Superior temporal gyrus (tissue), 1 donor: ENCODE measurements at regions not wholly inside any gene's neighbourhood (a gene's known extent, or its start where the extent isn't known, plus 50 kb on each side); places are given as distances from the start of the nearest gene placed in this dataset.
"Not testable (repeated sequence)": the region's sequence is repeated elsewhere in the genome, so short reads cannot be mapped to it uniquely, and the experiment has no call there.

Experiments used
- DNase-seq: peaks from one replicate; pipeline ENCODE4 v3.0.0-alpha.2; 2016; ENCODE audit errors: extremely low spot score

DNA sequence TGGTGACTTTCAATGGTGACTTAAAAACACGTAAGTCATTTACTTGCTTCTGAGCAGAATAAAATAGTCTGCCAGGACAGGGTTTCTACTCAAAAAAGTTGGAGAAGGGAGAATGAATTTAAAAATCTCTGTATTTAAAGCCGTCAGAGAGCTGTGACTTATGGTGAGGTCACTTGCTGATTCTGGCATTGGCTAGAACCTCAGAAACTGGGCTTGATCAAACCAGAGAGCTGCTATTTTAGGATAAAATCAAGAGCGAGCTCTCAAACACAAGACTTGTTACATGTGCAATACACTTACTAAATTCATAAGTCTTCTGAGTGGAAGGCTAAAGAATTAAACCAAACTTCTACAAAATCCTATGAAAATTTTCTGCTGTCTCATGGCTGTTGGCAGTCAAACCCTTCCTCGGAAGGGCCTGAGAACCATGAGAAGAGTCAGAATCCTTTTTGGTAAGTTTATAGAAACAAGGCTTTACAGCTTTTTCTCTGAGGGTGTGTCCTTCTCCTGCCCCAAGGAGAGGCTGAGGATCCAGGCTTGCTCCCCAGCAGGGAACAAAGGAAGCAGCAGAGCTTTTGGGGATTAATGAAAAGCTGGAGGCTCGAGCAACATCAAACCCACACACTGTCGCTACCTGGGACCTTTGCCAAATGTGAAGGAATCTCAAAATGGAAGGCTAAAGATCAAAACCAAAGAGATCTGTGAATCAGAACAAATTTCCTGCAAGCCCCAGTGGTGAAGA is 816.4 kb downstream of the SOCS6 start:
- no peak for DNase-seq

DNA sequence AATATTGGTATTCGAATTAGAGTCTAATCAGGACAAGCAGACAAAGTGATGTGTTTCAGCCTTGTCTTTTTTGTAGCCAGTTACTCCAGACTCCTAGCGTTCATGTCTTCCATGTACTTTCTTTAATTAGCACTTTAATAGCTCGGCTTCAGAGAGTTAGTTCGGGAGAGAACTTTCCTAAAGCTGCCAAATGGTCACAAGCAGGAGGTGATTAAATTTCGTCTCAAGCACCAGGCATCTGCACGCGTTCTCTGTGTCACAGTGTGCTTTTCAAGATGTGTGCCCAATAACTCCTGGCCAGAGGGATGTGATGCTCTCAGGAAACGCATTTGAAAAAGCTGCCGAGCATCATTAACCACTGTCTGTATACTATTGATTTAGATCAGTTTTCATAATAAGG is 790.8 kb downstream of the SOCS6 start:
- no peak for DNase-seq

DNA sequence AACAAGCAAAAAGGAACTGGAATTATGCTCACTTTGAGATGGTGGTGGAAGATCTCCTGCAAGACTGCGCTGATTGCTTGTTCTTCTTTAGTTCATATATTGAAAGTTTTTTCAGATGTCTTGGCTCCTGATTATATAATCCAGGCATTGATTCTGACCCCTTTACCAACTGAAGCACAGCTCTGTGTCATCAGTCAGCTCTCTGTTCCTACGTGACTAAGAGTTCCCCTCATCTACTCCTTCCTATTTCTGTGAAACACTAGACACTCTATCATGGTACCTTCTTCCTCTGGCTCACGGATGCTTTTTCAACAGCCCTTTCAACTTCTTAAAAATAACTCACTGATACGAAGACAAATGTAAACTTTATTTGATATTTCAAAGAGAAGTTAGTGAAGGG is 788.6 kb downstream of the SOCS6 start:
- DNase-seq: no peak

DNA sequence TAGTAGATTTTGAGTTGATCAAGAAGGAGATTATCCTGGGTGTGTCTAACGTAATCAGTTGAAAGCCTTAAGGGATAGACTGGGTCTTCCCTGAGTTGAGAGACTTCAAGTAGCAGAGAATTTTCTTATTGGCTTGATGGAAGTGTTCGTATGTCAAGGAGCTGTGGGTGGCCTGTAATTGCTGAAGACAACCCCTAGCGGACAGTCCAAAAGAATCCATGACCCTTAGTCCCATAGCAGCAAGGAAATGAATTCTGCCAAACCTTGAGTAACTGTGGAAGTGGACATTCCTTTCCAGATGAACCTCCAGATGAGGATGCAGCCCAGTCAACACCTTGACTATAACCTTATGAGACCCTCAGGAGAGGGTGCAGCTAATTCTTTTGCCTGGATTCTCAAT is 786.3 kb downstream of the SOCS6 start:
- DNase-seq: no peak

DNA sequence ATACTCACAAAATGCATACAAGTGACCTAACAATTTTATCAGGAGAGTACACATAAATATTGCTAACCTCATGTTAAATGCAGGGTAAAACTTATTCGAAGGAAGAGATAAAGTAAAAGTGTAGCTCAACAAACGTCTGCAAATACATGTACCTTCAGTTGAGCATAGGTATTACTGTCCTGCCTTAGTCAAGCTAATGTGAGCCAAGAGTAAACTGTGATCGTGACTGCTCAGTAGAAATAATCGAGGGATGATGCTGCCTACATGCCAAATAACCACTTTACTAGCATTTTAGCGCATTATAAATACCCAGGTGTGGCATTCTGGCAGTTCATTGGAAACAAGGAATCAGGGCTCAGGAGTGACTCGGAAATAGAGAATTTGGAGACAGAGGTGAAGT is 779.5 kb downstream of the SOCS6 start:
- no peak for DNase-seq

DNA sequence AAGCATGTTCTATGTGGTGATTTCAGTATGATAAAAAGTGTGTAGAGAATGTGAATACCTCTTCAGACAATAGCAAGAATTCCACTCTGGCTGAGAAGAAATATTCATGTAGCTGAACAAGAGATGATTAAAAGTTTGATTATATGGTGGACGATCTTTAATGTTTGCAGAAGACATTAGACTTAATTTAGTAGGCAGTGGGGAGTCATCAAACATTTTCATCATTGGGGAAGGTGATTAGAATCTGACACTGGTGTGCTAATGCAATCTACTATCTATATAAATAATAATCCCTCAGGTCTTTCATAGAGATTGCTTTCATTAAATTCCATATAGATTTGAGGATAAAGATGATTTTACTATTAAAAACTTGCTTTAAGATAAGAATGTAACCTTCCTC is 761.0 kb downstream of the SOCS6 start:
- DNase-seq: no peak

DNA sequence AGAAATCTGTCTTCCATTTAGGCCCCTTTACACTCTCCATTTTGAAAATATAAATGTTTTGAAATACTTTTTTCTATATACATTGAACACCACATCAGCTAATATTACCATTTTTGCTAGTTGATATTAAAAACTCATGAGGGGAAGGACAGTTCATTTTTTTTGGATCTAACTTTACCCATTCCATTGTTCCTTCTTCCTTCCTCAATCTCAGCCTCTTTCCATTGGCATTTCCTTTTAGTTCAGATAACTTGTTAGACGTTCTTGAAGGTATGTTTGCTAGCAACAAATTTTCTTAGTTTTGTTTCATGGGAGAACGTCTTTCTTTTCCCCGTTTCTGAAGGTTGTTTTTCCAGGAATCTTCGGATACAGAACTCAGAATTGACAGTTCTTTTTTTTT is 759.0 kb downstream of the SOCS6 start:
- DNase-seq: no peak

DNA sequence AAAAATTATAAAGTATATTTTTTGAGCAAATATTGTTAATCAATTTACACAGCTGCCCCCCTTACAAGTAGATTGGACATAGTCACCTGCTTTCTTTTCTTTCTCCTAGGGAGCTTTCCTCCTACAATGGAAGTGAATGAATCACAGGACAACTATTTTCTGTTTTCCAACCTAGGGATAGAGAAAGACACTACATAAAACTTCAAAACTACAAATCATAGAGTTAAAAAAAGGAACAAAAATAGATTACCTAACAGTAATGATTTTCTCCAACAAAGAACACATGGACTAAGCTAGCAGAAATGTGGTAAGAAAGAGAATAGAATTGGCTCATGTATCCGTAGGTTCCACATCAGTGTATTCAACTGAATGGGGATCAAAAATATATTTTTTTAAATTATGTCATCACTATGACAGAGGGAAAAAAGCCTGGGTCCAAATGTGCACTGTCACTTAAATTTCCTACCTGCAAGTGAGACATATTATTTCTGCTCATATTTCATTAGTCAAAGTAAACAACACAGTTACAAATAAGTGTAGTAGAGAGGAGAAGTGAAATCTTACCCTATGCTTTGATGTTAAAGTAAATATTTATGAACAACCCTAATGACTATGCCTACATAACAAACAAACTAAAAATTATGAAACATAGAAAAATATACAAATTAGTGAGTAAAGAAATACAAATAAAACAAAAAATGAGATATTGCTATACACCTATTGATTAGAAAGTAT is 756.7 kb downstream of the SOCS6 start:
- no peak for DNase-seq

DNA sequence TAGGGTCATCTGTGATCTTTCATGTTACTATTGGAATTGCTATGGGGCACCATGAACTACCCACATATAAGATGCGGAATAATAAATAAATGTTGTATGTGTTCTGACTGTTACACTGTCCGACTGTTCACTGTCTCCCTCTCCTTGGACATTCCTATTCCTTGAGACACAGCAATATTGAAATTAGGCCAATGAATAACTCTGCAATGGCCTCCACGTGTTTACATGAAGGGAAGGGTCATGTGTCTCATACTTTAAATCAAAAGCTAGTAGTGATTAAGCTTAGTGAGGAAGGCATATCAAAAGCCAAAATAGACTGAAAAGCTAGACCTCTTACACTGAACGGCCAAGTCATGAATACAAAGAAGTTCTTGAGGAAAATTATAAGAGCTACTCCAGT is 751.3 kb downstream of the SOCS6 start:
- no peak for DNase-seq

DNA sequence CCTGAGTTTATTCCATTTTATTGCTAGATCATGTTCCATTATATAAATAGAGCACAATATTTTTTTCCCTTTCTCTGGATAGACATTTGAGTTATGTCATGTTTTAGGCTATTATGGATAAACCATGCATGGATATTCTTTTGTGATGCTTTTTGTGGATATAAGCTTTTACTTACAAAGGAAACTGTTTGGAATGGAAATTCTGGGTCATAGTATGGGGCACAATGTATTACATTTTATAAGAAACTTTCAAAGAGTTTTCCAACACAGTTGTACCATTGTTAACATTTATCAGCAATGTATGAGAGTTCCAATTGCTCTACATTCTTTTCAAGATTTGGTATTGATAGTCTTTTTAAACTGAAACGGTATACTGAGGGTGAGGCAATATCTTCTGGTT is 749.4 kb downstream of the SOCS6 start:
- no peak for DNase-seq

DNA sequence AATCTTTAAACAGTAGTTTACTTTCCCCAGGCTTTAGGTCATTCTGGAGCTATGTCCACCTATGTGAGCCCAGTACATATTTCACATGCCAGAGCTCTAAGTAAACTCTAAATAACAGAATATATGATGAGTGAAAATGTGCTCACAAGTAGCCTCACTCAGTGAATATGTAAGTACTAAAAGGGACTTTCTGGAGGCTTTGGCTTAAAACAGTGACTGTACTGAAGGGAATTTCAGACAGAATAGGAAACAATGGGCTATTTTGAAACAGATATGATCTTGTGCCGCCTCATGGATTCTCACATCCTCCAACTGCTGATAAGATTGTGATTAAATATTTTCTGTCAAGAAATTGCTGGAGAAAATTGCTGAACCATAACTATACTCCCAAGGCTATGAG is 747.9 kb downstream of the SOCS6 start:
- no peak for DNase-seq

DNA sequence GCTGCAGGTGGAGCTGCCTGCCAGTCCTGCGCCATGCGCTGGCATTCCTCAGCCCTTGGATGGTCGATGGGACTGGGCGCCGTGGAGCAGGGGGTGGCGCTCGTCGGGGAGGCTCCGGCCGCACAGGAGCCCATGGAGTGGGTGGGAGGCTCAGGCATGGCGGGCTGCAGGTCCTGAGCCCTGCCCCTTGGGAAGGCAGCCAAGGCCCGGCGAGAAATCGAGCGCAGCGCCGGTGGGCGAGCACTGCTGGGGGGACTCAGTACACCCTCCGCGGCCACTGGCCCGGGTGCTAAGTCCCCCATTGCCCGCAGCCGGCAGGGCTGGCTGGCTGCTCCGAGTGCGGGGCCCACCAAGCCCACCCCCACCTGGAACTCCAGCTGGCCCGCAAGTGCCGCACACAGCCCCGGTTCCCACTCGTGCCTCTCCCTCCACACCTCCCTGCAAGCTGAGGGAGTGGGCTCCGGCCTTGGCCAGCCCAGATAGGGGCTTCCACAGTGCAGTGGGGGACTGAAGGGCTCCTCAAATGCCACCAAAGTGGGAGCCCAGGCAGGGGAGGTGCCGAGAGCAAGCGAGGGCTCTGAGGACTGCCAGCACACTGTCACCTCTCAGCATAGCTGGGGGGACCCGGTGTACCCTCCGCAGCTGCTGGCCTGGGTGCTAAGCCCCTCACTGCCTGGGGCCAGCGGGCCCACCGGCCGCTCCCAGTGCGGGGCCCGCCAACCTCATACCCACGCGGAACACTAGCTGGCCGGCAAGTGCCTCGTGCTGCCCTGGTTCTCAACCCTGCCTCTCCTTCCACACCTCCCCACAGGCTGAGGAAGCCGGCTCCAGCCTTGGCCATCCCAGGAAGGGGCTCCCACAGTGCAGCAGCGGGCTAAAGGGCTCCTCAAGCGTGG is 742.7 kb downstream of the SOCS6 start:
- DNase-seq: not testable (repeated sequence)

DNA sequence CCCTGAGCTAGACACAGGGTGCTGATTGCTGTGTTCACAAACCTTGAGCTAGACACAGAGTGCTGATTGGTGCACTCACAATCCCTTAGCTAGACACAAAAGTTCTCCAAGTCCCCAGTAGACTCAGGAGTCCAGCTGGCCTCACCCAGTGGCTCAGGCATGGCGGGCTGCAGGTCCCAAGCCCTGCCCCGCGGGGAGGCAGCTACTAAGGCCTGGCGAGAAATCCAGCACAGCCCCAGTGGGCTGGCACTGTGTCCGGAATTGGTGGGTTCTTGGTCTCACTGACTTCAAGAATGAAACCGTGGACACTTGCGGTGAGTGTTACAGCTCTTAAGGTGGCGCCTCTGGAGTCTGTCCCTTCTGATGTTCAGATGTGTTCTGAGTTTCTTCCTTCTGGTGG is 741.2 kb downstream of the SOCS6 start:
- not testable (repeated sequence) for DNase-seq

DNA sequence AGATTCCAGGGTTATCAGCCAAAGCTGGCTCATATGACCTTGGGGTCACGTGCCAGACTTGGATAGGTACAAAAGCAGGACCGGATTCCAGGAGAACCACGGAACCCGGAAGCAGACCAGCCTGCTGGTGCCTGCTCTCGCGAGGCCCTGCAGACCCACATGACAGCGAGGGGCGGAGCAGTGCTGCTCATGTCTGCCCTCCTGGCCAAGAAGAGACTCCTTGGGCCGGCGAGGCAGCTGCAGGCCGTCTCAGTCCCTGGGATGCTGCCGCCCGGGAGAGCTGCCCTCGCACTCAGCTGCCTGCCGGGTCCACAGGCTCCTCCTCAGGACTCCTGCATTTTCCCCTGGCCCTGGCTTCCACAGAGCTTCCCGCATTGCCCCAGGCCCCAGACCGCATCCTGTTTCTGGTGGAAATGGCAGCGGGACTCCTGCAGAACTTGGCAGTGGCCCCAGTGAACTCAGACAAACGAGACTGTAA is 739.5 kb downstream of the SOCS6 start:
- DNase-seq: no peak

DNA sequence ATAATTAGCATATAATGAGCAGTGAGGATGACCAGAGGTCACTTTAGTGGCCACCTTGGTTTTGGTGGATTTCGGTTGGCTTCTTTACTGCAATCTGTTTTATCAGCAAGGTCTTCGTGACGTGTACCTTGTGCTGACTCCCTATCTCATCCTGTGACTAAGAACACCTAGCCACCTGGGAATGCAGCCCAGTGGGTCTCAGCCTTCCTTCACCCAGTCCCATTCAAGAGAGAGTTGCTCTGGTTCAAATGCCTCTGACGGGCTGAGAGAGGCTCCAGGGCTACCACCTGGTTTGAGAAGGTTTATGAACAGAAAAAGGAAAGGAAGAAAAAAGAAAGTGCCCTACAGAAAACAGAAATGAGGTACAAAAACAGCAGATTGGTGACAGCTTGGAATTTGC is 738.7 kb downstream of the SOCS6 start:
- DNase-seq: no peak

DNA sequence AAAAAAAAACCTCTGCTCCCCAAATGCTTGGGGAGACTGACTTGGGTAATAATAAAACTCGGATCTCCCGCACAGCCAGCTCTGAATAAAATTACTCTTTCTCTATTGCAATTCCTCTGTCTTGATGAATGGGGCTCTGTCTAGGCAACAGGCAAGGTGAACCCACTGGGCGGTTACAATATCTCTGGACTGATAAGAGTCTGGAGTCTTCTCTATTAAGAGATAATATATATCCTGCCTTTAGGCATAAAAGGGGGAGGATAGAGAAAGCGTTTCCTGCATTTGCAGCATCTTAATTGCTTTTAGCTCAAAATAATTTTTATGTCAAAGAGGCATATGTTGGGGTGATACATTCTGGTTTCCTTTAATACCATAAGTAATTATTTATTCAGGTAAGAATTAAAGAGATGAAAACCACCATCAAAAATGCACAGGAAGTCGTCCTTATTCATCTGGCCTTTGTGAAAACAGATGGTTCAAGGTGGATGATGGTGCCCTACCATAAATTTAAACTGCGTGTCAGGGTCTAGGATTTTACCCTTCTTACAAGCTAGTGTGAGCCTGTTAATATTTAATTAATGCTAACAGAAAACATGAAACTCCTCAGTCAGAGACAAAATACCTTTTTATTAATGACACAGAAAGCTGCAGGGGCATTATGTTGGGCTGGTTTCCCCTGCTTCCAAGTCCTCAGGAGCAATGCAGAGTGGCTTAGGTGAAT is 736.8 kb downstream of the SOCS6 start:
- no peak for DNase-seq

DNA sequence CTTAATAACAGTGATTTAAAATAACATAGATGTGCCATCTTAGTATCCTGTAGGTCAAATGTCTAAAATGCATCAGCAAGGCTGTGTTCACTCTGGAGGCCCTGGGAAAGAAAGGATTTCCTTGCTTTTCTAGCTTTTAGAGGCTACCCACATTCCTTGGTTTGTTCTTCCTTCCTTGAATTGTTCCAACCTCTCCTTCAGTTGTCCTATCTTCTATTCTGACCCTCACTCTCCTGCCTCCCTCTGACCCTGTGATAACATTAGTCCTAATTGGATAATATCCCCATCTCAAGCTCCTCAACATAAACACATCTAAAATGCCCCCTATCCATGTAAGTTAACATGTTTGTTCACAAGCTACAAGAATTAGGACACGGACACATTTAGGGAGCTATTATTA is 733.5 kb downstream of the SOCS6 start:
- DNase-seq: no peak

DNA sequence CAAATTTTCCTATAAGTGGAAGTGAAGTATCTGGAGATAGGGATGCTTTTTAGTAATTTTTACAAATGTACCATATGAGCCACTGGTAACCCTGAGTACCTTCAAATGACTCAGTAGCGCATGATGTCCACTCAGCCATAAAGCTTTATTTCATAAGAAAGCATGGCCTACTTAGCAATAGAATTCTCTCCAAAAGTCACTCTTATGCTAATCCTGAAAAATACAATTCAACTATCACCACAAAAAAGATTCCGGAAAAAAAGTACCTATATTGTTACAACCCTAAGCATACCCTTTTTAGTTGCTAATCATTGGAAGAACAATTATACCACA is 732.2 kb downstream of the SOCS6 start:
- DNase-seq: no peak

DNA sequence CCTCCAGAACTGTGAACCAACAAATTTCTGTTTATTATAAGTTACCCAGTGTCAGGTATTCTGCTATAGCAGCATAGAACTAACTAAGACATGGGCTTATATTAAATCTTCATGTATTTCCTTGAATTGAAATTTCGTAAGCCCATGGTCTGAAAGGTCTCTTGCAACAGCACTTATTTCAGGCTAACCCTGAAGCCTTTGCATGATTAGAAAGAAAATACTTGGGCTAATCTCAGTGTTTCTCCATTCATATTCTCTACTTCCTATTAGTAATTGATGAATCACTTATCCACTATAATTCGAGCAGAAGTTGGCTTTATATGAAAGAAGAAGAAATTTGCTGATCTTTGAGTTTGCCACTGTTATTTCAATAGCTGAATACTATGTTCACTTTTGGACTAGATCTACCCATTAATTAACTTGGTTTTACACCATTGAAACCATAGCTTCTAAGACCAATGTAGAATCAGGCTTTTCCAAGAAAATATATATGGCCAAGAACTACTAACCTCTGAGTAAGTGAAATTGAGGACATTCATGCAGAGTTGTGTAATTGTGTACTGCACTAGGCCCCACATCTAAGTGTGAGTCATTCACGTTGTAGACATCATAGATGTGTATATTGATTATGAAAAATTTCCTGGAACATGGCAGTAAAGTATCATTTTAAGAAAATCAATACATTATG is 731.6 kb downstream of the SOCS6 start:
- DNase-seq: no peak

DNA sequence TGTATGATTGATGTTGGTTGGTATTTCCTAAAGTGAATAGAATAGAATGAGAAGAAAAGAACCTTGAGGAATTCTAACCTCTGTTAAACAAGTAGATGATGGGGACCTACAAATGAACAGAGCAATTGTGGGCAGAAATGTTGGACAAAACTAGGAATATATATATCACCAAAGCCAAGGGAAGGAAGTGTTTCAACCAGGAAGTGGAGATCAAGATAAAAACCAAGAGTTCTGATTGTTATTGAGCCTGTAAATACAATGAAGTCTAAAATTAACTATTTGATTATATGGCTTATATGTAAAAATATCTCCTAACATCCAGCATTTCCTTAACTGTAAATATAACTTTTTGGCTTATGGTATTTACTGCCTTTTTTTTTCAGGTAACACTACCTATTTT is 730.0 kb downstream of the SOCS6 start:
- DNase-seq: no peak

DNA sequence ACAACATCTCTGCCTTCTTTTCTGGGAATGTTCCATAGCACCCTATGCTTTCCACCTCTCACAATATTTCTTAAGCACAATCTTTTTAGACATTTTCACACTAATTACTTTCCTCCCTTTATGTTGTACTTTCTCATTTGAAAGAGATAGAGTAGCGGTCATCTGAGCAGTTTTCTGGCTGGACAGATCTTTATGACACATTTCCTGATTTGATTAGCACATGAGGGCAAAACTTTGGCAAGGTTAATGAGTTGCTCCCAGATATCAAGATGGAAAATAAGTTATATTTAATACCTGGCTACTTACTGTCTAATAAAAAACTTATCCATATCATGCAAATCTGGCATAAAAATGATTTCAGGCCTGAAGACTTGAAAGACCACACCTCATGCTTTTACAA is 723.9 kb downstream of the SOCS6 start:
- DNase-seq: no peak
